Thoracic aorta (tissue), 2 donors: ENCODE measurements at regions not wholly inside any gene's neighbourhood (a gene's known extent, or its start where the extent isn't known, plus 50 kb on each side); places are given as distances from the start of the nearest gene placed in this dataset.

Source experiments
- ATAC-seq: fragments of 150-250 bp; one replicate; pipeline ENCODE4 v1.8.0; 2017; ENCODE audit warnings: low read depth; ENCODE audit not compliant: insufficient number of reproducible peaks, low FRiP score
- DNase-seq: peaks from one replicate; pipeline ENCODE4 v3.0.0-alpha.2; 2020; ENCODE audit warnings: low spot score
- H3K27ac ChIP-seq, 2 donors: fragments of 200-600 bp; sonication (generic); 1 replicate in 1 of 2; 2 replicates in 1 of 2; pipeline ENCODE4 v1.5.1; 2016; ENCODE audit warnings: mild to moderate bottlenecking in 2 of 2, moderate library complexity in 2 of 2
- H3K27me3 ChIP-seq: fragments of 200-600 bp; sonication (generic); replicated peaks from 2 replicates; pipeline ENCODE4 v1.6.0; 2016; ENCODE audit warnings: mild to moderate bottlenecking; ENCODE audit not compliant: insufficient read depth
- H3K36me3 ChIP-seq: fragments of 200-600 bp; sonication (generic); one replicate; pipeline ENCODE4 v1.5.1; 2016
- H3K4me1 ChIP-seq, 2 donors: fragments of 200-600 bp; sonication (generic); 1 replicate in 1 of 2; 2 replicates in 1 of 2; pipeline versions ENCODE4 v1.5.1 to v1.6.0; 2016; ENCODE audit warnings: low read depth in 2 of 2, mild to moderate bottlenecking in 1 of 2; ENCODE audit not compliant: control insufficient read depth in 1 of 2
- H3K4me3 ChIP-seq: fragments of 200-600 bp; sonication (generic); 2 replicates; pipeline ENCODE4 v1.5.1; 2016; ENCODE audit warnings: mild to moderate bottlenecking
- H3K9me3 ChIP-seq: fragments of 200-600 bp; sonication (generic); 2 replicates; pipeline ENCODE4 v1.5.1; 2016
- TF ChIP-seq, protein P1 (sequence below): fragments of 200-600 bp; sonication (generic); IDR thresholded peaks from one replicate; pipeline ENCODE4 v1.5.1; 2019; ENCODE audit warnings: antibody characterized with exemption

DNA sequence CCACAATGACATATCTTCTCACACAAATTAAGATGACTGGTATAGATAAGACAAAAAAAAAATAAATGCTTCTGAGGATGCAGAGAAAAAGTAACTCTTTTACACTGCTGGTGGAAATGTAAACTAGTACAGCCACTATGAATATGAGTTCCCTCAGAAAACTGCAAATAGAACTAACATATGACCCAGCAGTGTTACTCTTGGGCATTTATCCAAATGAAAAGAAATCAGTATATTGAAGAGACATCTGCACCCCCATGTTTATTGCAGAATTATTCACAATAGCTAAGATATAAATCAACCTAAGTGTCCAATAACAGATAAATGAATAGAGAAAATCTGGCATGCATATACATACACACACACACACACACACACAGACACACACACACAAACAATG is 83.0 kb upstream of the FAM174A start:
- Histone ChIP-seq H3K4me3 (no peak overlapping the region), H3K36me3 (no peaks in the 10 kb centered on the region), H3K27me3 (no peaks in the 10 kb centered on the region), H3K9me3 (no peaks in the 10 kb centered on the region), H3K27ac (no peak overlapping the region), H3K4me1 (no peaks in the 10 kb centered on the region)
- no peak for ATAC-seq
- DNase-seq = no peak
- TF ChIP-seq, protein P1, sequence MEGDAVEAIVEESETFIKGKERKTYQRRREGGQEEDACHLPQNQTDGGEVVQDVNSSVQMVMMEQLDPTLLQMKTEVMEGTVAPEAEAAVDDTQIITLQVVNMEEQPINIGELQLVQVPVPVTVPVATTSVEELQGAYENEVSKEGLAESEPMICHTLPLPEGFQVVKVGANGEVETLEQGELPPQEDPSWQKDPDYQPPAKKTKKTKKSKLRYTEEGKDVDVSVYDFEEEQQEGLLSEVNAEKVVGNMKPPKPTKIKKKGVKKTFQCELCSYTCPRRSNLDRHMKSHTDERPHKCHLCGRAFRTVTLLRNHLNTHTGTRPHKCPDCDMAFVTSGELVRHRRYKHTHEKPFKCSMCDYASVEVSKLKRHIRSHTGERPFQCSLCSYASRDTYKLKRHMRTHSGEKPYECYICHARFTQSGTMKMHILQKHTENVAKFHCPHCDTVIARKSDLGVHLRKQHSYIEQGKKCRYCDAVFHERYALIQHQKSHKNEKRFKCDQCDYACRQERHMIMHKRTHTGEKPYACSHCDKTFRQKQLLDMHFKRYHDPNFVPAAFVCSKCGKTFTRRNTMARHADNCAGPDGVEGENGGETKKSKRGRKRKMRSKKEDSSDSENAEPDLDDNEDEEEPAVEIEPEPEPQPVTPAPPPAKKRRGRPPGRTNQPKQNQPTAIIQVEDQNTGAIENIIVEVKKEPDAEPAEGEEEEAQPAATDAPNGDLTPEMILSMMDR = no peak

DNA sequence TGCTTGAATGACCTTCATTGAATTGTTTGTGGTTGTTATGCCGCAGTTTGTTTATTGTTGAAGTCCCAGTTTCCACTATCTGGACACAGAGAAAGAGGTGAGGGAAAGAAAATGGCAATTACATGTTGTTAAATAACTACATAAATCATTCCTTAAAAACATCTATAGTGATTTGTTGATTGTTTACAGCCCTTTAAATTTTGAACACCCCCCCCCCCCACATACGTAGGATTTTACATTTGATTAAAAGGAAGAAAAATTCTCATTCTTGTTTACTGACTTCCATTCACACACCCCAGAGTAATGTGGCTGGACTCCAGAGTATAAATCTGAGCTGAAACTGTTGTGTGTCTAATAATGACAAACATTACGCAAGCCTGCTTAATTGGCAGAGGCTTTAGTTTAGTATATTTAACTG is 87.1 kb upstream of the FAM174A start:
- ATAC-seq (no peak), DNase-seq (no peak)
- TF ChIP-seq, protein P1 = no peak
- Histone ChIP-seq H3K4me1 (no peaks in the 10 kb centered on the region), H3K36me3 (no peaks in the 10 kb centered on the region), H3K27me3 (no peaks in the 10 kb centered on the region), H3K27ac (no peak overlapping the region), H3K9me3 (no peaks in the 10 kb centered on the region), H3K4me3 (no peak overlapping the region)

DNA sequence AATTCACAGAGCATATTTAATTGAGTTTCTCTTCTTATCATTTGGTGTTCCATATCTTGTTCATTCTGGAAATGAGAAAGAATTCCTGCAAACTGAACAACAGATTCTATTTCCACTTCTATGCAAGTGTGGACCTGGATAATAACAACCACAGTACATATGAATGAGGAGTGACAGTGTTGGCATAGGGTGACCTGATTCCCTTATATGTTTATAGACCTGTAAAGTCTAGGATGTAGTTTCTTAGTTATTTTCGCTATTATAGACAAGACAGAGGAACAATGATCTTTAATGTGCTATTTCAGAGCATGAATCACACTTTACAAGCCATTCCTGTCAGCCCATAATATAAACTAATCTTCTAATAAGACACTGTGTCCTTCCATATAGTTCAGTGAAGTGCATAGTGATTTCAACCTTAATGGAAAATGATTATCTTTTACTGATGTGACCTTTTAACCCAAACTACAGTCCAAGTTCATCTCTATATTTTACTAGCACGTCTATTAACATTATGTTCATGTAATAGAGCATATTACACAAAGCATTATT is 88.2 kb upstream of the FAM174A start:
- Histone ChIP-seq H3K4me1 (no peaks in the 10 kb centered on the region), H3K36me3 (no peaks in the 10 kb centered on the region), H3K4me3 (no peak overlapping the region), H3K9me3 (no peaks in the 10 kb centered on the region), H3K27ac (no peak overlapping the region), H3K27me3 (no peaks in the 10 kb centered on the region)
- ATAC-seq (no peak), DNase-seq (no peak)
- TF ChIP-seq, protein P1 = no peak

DNA sequence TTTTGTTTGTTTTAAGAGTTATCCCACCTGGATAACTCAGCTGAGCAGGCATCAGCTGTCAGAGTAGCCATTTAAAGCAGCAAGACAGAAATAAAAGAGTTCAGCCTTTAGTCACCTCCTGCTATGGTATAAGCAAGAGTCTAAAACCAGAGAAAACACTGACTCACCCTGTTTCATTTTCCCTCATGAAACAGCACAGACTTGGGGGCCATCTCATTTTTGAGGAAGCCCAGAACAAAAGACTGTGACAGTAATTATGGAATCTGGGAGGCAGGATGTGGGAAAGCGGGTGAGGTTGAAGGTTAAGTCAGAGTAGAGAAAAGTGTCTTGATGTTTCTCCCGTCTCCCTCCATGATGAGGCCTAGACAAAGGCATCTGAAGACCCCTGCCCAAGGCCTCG is 90.2 kb upstream of the FAM174A start:
- TF ChIP-seq, protein P1 = no peak
- no peaks in the 10 kb centered on the region for H3K27me3 ChIP-seq
- DNase-seq = no peak
- no peak overlapping the region for H3K4me3 ChIP-seq
- no peaks in the 10 kb centered on the region for H3K4me1 ChIP-seq
- H3K36me3 ChIP-seq = no peaks in the 10 kb centered on the region
- no peak for ATAC-seq
- no peaks in the 10 kb centered on the region for H3K9me3 ChIP-seq
- H3K27ac ChIP-seq = no peak overlapping the region

DNA sequence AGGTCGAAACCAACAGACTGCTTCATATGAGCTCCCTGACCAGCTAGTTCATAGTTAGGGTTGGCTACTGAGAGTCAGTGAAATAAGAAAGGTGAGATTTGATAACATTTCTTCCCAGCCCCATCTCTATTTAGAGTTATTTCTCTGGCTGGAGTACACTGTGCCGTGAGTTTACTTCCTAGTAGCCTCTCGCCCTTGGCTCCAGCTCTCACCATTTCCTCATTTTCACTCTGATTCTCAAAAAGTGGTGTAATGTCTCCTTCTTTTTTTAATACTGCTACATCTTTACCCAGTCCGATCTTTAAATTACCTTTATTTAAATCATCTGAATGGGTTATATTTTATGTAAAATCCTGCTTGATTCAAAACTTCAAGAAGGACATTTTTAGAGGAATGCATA is 100.4 kb upstream of the FAM174A start:
- Histone ChIP-seq H3K9me3 (no peaks in the 10 kb centered on the region), H3K36me3 (no peaks in the 10 kb centered on the region), H3K4me3 (no peak overlapping the region), H3K4me1 (no peaks in the 10 kb centered on the region), H3K27ac (no peak overlapping the region), H3K27me3 (no peaks in the 10 kb centered on the region)
- ATAC-seq (no peak), DNase-seq (no peak)
- TF ChIP-seq, protein P1 = no peak
